Lower leg skin (tissue), 3 donors: ENCODE measurements at regions not wholly inside any gene's neighbourhood (a gene's known extent, or its start where the extent isn't known, plus 50 kb on each side); places are given as distances from the start of the nearest gene placed in this dataset.

Experiments
- CTCF ChIP-seq, 3 donors: fragments of 450-650 bp; IDR thresholded peaks; one replicate each; pipeline ENCODE4 v1.5.1; 2016; ENCODE audit warnings: antibody characterized with exemption in 3 of 3, mild to moderate bottlenecking in 3 of 3, moderate library complexity in 2 of 3
- POLR2A ChIP-seq, 2 donors: fragments of 450-650 bp; IDR thresholded peaks; one replicate each; pipeline ENCODE4 v1.6.1; 2016 to 2017; ENCODE audit warnings: antibody characterized with exemption in 2 of 2, mild to moderate bottlenecking in 1 of 2, moderate library complexity in 1 of 2

- TF ChIP-seq POLR2A (IDR thresholded peaks at IDR 0.05) (no peak), CTCF (IDR thresholded peaks at IDR 0.05) (no peak)
Observed at GRCh38 chr7:156059369-156059768, 247.1 kb upstream of the SHH start.
